ENCODE measurements at regions not wholly inside any gene's neighbourhood (a gene's known extent, or its start where the extent isn't known, plus 50 kb on each side); places are given as distances from the start of the nearest gene placed in this dataset.

DNA sequence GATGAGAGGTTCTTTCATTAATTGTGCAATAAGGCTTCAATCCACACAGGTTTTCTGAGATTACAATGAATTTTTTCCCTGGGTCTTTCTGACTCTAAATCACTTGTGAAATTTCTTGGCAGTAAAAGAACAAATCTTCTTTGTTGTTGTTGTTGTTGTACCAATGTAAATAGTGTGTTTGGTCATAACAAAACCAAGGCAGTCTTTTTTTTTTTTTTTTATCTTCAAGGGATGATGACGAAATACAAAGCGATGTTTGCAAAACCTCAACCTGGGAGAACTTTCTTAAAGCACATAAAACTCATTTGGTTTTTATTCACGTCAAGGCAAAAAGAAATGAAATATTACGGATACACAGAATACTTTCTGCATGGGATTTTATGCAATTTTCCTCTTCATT is 462.0 kb downstream of the LIG4 start:
- Histone ChIP-seq H3K27ac (ENCODE audit: low read depth, low read length) (no peak overlapping the region), H2AFZ (ENCODE audit: low read depth, low read length, poor library complexity, severe bottlenecking) (no peak overlapping the region), H4K20me1 (ENCODE audit: insufficient read depth) (no peaks in the 10 kb centered on the region), H3K79me2 (ENCODE audit: insufficient read depth, low read length) (no peaks in the 10 kb centered on the region), H3K4me1 (ENCODE audit: control insufficient read depth in 1 of 2, insufficient read depth in 2 of 2, low read length in 2 of 2) (no peaks in the 10 kb centered on the region), H3K4me2 (ENCODE audit: low read length) (no peak overlapping the region), H3K36me3 (ENCODE audit: control insufficient read depth in 1 of 2, insufficient read depth in 2 of 2, low read length in 2 of 2) (no peaks in the 10 kb centered on the region), H3K27me3 (ENCODE audit: insufficient read depth, low read length) (no peaks in the 10 kb centered on the region), H3K9ac (ENCODE audit: low read length) (no peak overlapping the region), H3K4me3 (replicated peaks in 1 of 2; ENCODE audit: low read depth in 1 of 2, low read length in 2 of 2) (no peak overlapping the region), H3K9me2 (ENCODE audit: insufficient read depth) (no peaks in the 10 kb centered on the region), H3K9me3 (ENCODE audit: control insufficient read depth in 1 of 2, insufficient read depth in 1 of 2, low read depth in 1 of 2, low read length in 2 of 2) (peaks cover 3 to 7% of the 10 kb centered on the region in 2 experiments; a peak in 1 of 4 replicates)
- no peak for ATAC-seq
- TF ChIP-seq ZFX (IDR thresholded peaks at IDR 0.05) (no peak), ZNF274 (IDR thresholded peaks at IDR 0.05; ENCODE audit: low read depth, low read length) (no peak), CBX3 (IDR thresholded peaks at IDR 0.05; ENCODE audit: low read depth) (no peak), TCF7L2 (IDR thresholded peaks at IDR 0.05; ENCODE audit: borderline replicate concordance, extremely low read depth, insufficient read depth, insufficient read length) (no peak), JUND (IDR thresholded peaks at IDR 0.05) (no peak), FOSL1 (IDR thresholded peaks at IDR 0.05; ENCODE audit: low read depth) (no peak), SIN3A (IDR thresholded peaks at IDR 0.05; ENCODE audit: low read depth) (no peak), EZH2 (IDR thresholded peaks at IDR 0.05) (no peak), ELF1 (IDR thresholded peaks at IDR 0.05; ENCODE audit: borderline replicate concordance, low read depth) (no peak), SRF (IDR thresholded peaks at IDR 0.05; ENCODE audit: low read depth) (no peak), RAD21 (IDR thresholded peaks at IDR 0.05; ENCODE audit: low read depth) (no peak), POLR2A (IDR thresholded peaks at IDR 0.05; ENCODE audit: borderline replicate concordance, extremely low read depth, insufficient read depth, insufficient read length) (no peak), EGR1 (IDR thresholded peaks at IDR 0.05; ENCODE audit: low read depth) (no peak), SP1 (IDR thresholded peaks at IDR 0.05; ENCODE audit: low read depth) (no peak), CEBPB (IDR thresholded peaks at IDR 0.05; ENCODE audit: low read depth) (no peak)
- TF ChIP-seq, protein P1, sequence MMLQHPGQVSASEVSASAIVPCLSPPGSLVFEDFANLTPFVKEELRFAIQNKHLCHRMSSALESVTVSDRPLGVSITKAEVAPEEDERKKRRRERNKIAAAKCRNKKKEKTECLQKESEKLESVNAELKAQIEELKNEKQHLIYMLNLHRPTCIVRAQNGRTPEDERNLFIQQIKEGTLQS (IDR thresholded peaks at IDR 0.05): no peak
- TF ChIP-seq, protein P2, sequence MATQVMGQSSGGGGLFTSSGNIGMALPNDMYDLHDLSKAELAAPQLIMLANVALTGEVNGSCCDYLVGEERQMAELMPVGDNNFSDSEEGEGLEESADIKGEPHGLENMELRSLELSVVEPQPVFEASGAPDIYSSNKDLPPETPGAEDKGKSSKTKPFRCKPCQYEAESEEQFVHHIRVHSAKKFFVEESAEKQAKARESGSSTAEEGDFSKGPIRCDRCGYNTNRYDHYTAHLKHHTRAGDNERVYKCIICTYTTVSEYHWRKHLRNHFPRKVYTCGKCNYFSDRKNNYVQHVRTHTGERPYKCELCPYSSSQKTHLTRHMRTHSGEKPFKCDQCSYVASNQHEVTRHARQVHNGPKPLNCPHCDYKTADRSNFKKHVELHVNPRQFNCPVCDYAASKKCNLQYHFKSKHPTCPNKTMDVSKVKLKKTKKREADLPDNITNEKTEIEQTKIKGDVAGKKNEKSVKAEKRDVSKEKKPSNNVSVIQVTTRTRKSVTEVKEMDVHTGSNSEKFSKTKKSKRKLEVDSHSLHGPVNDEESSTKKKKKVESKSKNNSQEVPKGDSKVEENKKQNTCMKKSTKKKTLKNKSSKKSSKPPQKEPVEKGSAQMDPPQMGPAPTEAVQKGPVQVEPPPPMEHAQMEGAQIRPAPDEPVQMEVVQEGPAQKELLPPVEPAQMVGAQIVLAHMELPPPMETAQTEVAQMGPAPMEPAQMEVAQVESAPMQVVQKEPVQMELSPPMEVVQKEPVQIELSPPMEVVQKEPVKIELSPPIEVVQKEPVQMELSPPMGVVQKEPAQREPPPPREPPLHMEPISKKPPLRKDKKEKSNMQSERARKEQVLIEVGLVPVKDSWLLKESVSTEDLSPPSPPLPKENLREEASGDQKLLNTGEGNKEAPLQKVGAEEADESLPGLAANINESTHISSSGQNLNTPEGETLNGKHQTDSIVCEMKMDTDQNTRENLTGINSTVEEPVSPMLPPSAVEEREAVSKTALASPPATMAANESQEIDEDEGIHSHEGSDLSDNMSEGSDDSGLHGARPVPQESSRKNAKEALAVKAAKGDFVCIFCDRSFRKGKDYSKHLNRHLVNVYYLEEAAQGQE (IDR thresholded peaks at IDR 0.05; ENCODE audit: low read depth): no peak
- TF ChIP-seq, protein P3, sequence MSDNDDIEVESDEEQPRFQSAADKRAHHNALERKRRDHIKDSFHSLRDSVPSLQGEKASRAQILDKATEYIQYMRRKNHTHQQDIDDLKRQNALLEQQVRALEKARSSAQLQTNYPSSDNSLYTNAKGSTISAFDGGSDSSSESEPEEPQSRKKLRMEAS (IDR thresholded peaks at IDR 0.05): no peak
- RAD21 ChIA-PET (ENCODE audit: low non-redundant PET in 1 of 2, low total read pairs in 2 of 2, uncharacterized antibody in 2 of 2, unreplicated experiment in 2 of 2): no interaction called here
- intact Hi-C loops (cut with micrococcal nuclease): no loop called here
- POLR2A ChIA-PET: no interaction called here
- BruUV-seq (replicated peaks): no TSS peak
- DNase-seq (ENCODE audit: low read depth, low spot score): no peak
- CTCF ChIA-PET: no interaction called here
